SU-DHL-6 (cell line): ENCODE measurements at regions not wholly inside any gene's neighbourhood (a gene's known extent, or its start where the extent isn't known, plus 50 kb on each side); places are given as distances from the start of the nearest gene placed in this dataset.

Source experiments
- H2AFZ ChIP-seq: fragments of 200-600 bp; sonication (generic); 2 replicates; pipeline ENCODE4 v1.6.1; 2014; ENCODE audit warnings: low read depth, mild to moderate bottlenecking, moderate library complexity, mixed read lengths, antibody characterized with exemption, low read length; ENCODE audit not compliant: severe bottlenecking
- H3F3A ChIP-seq: fragments of 200-600 bp; shearing (Covaris generic); 2 replicates; pipeline ENCODE4 v1.6.0; 2016; ENCODE audit warnings: antibody characterized with exemption, mild to moderate bottlenecking; ENCODE audit not compliant: insufficient read depth
- H3K27ac ChIP-seq: fragments of 200-600 bp; sonication (generic); 2 replicates; pipeline ENCODE4 v1.5.1; 2016; ENCODE audit warnings: low read depth, mild to moderate bottlenecking, low read length, moderate library complexity, mixed read lengths
- H3K27me3 ChIP-seq: fragments of 200-600 bp; sonication (generic), shearing (Covaris generic); 2 replicates; pipeline ENCODE4 v1.6.0; 2014; ENCODE audit warnings: mild to moderate bottlenecking, low read length
- H3K36me3 ChIP-seq: fragments of 200-600 bp; sonication (generic); 2 replicates; pipeline ENCODE4 v1.6.1; 2014; ENCODE audit warnings: mild to moderate bottlenecking, low read length, mixed read lengths
- H3K4me2 ChIP-seq: fragments of 300-600, 200-600 bp; shearing (Covaris generic), sonication (generic); 2 replicates; pipeline ENCODE4 v1.6.0; 2014; ENCODE audit warnings: low read length, low read depth, mild to moderate bottlenecking; ENCODE audit not compliant: poor library complexity, severe bottlenecking
- H3K4me3 ChIP-seq: fragments of 200-600 bp; sonication (generic); 2 replicates; pipeline ENCODE4 v1.5.1; 2014; ENCODE audit warnings: antibody characterized with exemption, low read length, mild to moderate bottlenecking, mixed read lengths; ENCODE audit not compliant: insufficient read depth, poor library complexity, severe bottlenecking
- H3K79me2 ChIP-seq: fragments of 200-600 bp; sonication (generic); 2 replicates; pipeline ENCODE4 v1.6.1; 2014; ENCODE audit warnings: mild to moderate bottlenecking, low read length, moderate library complexity; ENCODE audit not compliant: insufficient read depth
- H3K9ac ChIP-seq: fragments of 200-600 bp; sonication (generic); 2 replicates; pipeline ENCODE4 v1.7.0; 2014; ENCODE audit warnings: mild to moderate bottlenecking, low read length
- H3K9me2 ChIP-seq: fragments of 200-600 bp; sonication (generic); replicated peaks from 2 replicates; pipeline ENCODE4 v1.6.1; 2014; ENCODE audit warnings: low read length; ENCODE audit not compliant: insufficient read depth
- H3K9me3 ChIP-seq: fragments of 200-600 bp; sonication (generic); 2 replicates; pipeline ENCODE4 v1.6.1; 2014; ENCODE audit warnings: low read length, mixed read lengths; ENCODE audit not compliant: insufficient read depth
- H4K20me1 ChIP-seq: fragments of 200-600 bp; sonication (generic); 2 replicates; pipeline ENCODE4 v1.6.1; 2014; ENCODE audit warnings: low read depth, mild to moderate bottlenecking, antibody characterized with exemption, low read length, moderate library complexity, mixed read lengths
- EZH2phosphoT487 ChIP-seq: fragments of 200-600 bp; sonication (generic), shearing (Covaris generic); conservative IDR thresholded peaks from 2 replicates; pipeline ENCODE4 v1.6.1; 2018; ENCODE audit warnings: mild to moderate bottlenecking, antibody characterized with exemption, low read length, moderate library complexity, mixed read lengths
- TF ChIP-seq, protein P1 (sequence below): fragments of 200-600 bp; sonication (generic); IDR thresholded peaks from one replicate; pipeline ENCODE4 v1.5.1; 2017; ENCODE audit warnings: antibody characterized with exemption, mild to moderate bottlenecking, low read length, moderate library complexity; ENCODE audit not compliant: insufficient read depth, poor library complexity, severe bottlenecking

DNA sequence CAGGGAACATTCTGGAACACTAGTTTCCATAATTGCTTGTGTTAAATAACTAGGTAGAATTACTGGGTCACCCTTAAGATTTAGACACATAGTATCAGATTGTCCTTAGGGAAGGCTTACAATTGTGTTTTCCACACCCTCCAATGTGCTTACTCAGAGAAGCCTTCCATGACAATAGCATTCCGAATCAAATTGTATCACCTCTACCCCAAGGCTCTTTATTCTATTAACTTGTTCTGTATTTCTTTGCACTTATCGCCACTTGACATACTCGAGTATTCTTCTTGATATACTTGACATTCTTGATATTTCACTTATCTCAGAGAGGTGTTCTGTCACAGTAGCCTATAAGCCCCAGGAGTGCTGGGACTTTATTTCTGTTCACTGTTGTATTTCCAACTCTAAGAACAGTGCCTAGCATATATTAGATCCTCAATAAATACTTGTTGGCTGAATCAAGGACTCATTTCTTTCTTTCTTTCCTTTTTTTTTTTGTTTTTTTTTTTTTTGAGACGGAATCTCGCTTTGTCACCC, 238.9 kb upstream of the PDZRN3 start:
- H4K20me1 ChIP-seq: no peaks in the 10 kb centered on the region
- no peak overlapping the region for H3K4me2 ChIP-seq
- H3K9me3 ChIP-seq: no peaks in the 10 kb centered on the region
- no peak overlapping the region for H3K9ac ChIP-seq
- no peak overlapping the region for H2AFZ ChIP-seq
- H3K36me3 ChIP-seq: no peaks in the 10 kb centered on the region
- H3F3A ChIP-seq: no peaks in the 10 kb centered on the region
- TF ChIP-seq EZH2phosphoT487: no peak
- TF ChIP-seq, protein P1, sequence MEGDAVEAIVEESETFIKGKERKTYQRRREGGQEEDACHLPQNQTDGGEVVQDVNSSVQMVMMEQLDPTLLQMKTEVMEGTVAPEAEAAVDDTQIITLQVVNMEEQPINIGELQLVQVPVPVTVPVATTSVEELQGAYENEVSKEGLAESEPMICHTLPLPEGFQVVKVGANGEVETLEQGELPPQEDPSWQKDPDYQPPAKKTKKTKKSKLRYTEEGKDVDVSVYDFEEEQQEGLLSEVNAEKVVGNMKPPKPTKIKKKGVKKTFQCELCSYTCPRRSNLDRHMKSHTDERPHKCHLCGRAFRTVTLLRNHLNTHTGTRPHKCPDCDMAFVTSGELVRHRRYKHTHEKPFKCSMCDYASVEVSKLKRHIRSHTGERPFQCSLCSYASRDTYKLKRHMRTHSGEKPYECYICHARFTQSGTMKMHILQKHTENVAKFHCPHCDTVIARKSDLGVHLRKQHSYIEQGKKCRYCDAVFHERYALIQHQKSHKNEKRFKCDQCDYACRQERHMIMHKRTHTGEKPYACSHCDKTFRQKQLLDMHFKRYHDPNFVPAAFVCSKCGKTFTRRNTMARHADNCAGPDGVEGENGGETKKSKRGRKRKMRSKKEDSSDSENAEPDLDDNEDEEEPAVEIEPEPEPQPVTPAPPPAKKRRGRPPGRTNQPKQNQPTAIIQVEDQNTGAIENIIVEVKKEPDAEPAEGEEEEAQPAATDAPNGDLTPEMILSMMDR: no peak
- H3K79me2 ChIP-seq: no peaks in the 10 kb centered on the region
- H3K27me3 ChIP-seq: no peaks in the 10 kb centered on the region
- H3K4me3 ChIP-seq: no peak overlapping the region
- no peaks in the 10 kb centered on the region for H3K9me2 ChIP-seq
- H3K27ac ChIP-seq: no peak overlapping the region

DNA sequence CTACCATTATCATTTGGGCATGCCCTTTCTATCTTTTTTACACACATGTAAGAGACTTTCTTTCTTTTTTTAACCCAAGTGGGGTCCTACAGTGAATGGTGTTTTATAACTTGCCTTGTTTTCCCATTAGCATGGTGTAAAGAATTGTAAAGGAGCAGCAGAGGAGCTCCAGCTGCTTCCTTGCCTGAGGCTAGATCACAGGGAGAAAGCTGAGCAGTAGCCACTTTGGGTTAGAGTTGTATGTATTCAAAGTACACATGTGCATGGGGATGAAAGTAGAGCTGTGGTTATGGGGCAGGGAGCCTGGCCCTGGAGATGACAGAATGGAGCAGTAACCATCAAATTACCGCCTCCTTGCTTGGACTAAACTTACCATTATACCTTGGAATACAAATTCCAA, 231.1 kb upstream of the PDZRN3 start:
- H3K9me3 ChIP-seq: no peaks in the 10 kb centered on the region
- no peak overlapping the region for H3K4me3 ChIP-seq
- no peak overlapping the region for H3K4me2 ChIP-seq
- no peak overlapping the region for H3K27ac ChIP-seq
- no peaks in the 10 kb centered on the region for H3K9me2 ChIP-seq
- no peaks in the 10 kb centered on the region for H3F3A ChIP-seq
- no peak overlapping the region for H3K9ac ChIP-seq
- no peaks in the 10 kb centered on the region for H3K79me2 ChIP-seq
- TF ChIP-seq, protein P1: no peak
- no peak for TF ChIP-seq EZH2phosphoT487
- no peaks in the 10 kb centered on the region for H3K36me3 ChIP-seq
- no peak overlapping the region for H2AFZ ChIP-seq
- H3K27me3 ChIP-seq: no peaks in the 10 kb centered on the region
- H4K20me1 ChIP-seq: no peaks in the 10 kb centered on the region

DNA sequence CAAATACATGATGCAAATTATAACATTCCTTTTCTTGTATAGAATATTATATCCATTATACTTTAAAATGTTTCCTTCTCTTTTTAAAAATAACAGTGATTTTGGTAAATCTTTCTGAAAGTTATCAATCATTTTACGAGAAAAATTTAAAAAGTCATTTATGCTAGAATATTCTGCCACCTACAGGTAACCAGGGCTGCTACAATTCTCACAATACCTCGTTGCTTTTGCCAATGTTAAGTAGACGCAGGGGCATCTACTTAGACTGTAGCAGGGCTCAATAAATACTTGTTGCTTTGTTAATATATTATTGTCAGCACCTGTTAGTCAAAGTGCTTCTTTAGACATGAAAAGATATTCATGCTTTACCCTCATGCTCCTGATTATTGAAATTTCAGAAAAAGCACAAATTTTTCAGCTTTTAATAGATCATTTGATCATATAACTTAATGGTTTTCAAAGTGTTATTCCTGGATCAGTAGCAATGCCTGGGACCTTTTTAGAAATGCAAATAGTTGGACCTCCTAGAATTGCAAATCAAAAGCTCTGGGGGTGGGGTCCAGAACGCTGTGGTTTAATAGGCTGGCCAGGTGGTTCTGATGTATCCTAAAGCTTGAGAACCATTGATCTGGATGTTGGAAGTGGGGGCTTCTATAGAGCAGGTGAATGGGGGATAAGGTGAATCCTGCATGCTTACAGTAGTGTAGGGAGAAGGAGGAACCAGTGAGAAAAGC, 223.6 kb upstream of the PDZRN3 start:
- TF ChIP-seq, protein P1: peak; percentile 48
- no peak for TF ChIP-seq EZH2phosphoT487
- no peak overlapping the region for H3K4me2 ChIP-seq
- H2AFZ ChIP-seq: no peak overlapping the region
- no peak overlapping the region for H3K27ac ChIP-seq
- H4K20me1 ChIP-seq: no peaks in the 10 kb centered on the region
- no peaks in the 10 kb centered on the region for H3F3A ChIP-seq
- no peaks in the 10 kb centered on the region for H3K9me2 ChIP-seq
- H3K9me3 ChIP-seq: no peaks in the 10 kb centered on the region
- H3K4me3 ChIP-seq: no peak overlapping the region
- no peaks in the 10 kb centered on the region for H3K36me3 ChIP-seq
- H3K79me2 ChIP-seq: no peaks in the 10 kb centered on the region
- H3K27me3 ChIP-seq: no peaks in the 10 kb centered on the region
- no peak overlapping the region for H3K9ac ChIP-seq
